GM20000 (cell line): ENCODE measurements at regions not wholly inside any gene's neighbourhood (a gene's known extent, or its start where the extent isn't known, plus 50 kb on each side); places are given as distances from the start of the nearest gene placed in this dataset.

ENCODE experiments used
- DNase-seq: peaks from one replicate; pipeline ENCODE4 v3.0.0; 2012; ENCODE audit warnings: low spot score
- CTCF ChIP-seq: IDR thresholded peaks from 2 replicates; pipeline ENCODE4 v1.5.1; 2012; ENCODE audit warnings: mild to moderate bottlenecking, control low read depth; ENCODE audit errors: extremely low read depth, missing control alignments

GRCh38 chr14:62420847-62421246 is 624.4 kb downstream of the KCNH5 start:
- no peak for TF ChIP-seq CTCF
- DNase-seq = no peak

- DNase-seq = no peak
- no peak for TF ChIP-seq CTCF
Measured at GRCh38 chr14:62428429-62429203, 616.6 kb downstream of the KCNH5 start.

GRCh38 chr14:62429683-62430082 is 615.6 kb downstream of the KCNH5 start:
- no peak for DNase-seq
- TF ChIP-seq CTCF = no peak

GRCh38 chr14:62431496-62431895 is 613.8 kb downstream of the KCNH5 start:
- TF ChIP-seq CTCF = no peak
- no peak for DNase-seq

DNA sequence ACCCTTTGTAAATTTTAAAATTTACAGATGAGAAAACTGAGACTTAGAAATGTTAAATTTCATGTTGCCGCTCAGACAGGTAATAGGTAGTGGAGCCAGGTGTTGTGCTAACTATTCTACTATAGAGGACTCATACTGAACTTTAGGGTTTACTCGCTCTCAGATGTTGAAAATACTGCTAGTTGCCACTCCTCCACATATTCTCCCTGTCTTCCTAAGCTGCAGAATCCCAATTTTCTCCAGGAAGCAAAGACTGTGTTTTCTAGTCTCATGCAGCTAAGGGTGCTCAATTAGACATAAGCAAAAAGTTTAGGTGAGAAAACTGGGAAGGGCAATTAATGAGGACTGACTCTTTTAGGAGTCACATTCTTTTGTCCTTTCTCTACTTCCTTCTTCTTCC is 612.3 kb downstream of the KCNH5 start:
- no peak for TF ChIP-seq CTCF
- no peak for DNase-seq

GRCh38 chr14:62436261-62436660 is 609.0 kb downstream of the KCNH5 start:
- TF ChIP-seq CTCF = no peak
- DNase-seq = no peak

- no peak for DNase-seq
- TF ChIP-seq CTCF = no peak
Measured at GRCh38 chr14:62439210-62439609, 606.0 kb downstream of the KCNH5 start.
